SK-N-SH (cell line): ENCODE measurements at regions not wholly inside any gene's neighbourhood (a gene's known extent, or its start where the extent isn't known, plus 50 kb on each side); places are given as distances from the start of the nearest gene placed in this dataset.

Source experiments
- CHD2 ChIP-seq: fragments of 150-350 bp; IDR thresholded peaks from 2 replicates; pipeline ENCODE4 v1.6.1; 2018; ENCODE audit warnings: low read length; ENCODE audit not compliant: partially characterized antibody
- EP300 ChIP-seq, 2 experiments: IDR thresholded peaks; 2 replicates each; pipeline versions ENCODE4 v1.4.0 to v1.6.1; 2012; ENCODE audit warnings: borderline replicate concordance in 1 of 2, low read depth in 1 of 2, low read length in 1 of 2
- FOXM1 ChIP-seq: IDR thresholded peaks from 2 replicates; pipeline ENCODE4 v1.4.0; 2012; ENCODE audit warnings: low read depth, mild to moderate bottlenecking
- GATA2 ChIP-seq: sonication (generic); formaldehyde crosslinking; IDR thresholded peaks from 2 replicates; pipeline ENCODE4 v1.5.0; 2020; ENCODE audit warnings: mild to moderate bottlenecking, missing genetic modification reagents
- NRF1 ChIP-seq: IDR thresholded peaks from 2 replicates; pipeline ENCODE4 v1.6.1; 2012; ENCODE audit warnings: low read depth, mild to moderate bottlenecking, low read length
- POLR2AphosphoS5 ChIP-seq: IDR thresholded peaks from 2 replicates; pipeline ENCODE4 v1.6.1; 2012; ENCODE audit warnings: low read depth, low read length
- RFX5 ChIP-seq: IDR thresholded peaks from 2 replicates; pipeline ENCODE4 v1.6.1; 2012; ENCODE audit warnings: mild to moderate bottlenecking, improper control_type of control experiment, low read length
- SMC3 ChIP-seq: IDR thresholded peaks from 2 replicates; pipeline ENCODE4 v1.6.1; 2012; ENCODE audit warnings: low read depth, low read length, improper control_type of control experiment
- TEAD4 ChIP-seq: IDR thresholded peaks from 2 replicates; pipeline ENCODE4 v1.4.0; 2012; ENCODE audit warnings: mild to moderate bottlenecking, borderline replicate concordance; ENCODE audit not compliant: insufficient read depth
- TF ChIP-seq, protein P1 (sequence below): fragments of 200-600 bp; sonication (generic); IDR thresholded peaks from 2 replicates; pipeline ENCODE4 v1.6.1; 2017; ENCODE audit warnings: antibody characterized with exemption, mild to moderate bottlenecking, moderate library complexity

- TF ChIP-seq, protein P1, sequence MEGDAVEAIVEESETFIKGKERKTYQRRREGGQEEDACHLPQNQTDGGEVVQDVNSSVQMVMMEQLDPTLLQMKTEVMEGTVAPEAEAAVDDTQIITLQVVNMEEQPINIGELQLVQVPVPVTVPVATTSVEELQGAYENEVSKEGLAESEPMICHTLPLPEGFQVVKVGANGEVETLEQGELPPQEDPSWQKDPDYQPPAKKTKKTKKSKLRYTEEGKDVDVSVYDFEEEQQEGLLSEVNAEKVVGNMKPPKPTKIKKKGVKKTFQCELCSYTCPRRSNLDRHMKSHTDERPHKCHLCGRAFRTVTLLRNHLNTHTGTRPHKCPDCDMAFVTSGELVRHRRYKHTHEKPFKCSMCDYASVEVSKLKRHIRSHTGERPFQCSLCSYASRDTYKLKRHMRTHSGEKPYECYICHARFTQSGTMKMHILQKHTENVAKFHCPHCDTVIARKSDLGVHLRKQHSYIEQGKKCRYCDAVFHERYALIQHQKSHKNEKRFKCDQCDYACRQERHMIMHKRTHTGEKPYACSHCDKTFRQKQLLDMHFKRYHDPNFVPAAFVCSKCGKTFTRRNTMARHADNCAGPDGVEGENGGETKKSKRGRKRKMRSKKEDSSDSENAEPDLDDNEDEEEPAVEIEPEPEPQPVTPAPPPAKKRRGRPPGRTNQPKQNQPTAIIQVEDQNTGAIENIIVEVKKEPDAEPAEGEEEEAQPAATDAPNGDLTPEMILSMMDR: no peak
- TF ChIP-seq RFX5: no peak
- TF ChIP-seq POLR2AphosphoS5: no peak
- TF ChIP-seq TEAD4: no peak
- no peak for TF ChIP-seq EP300 (IDR thresholded peaks at IDR 0.05; ENCODE audit: borderline replicate concordance in 1 of 2, low read depth in 1 of 2, low read length in 1 of 2)
- TF ChIP-seq NRF1: no peak
- TF ChIP-seq CHD2: no peak
- no peak for TF ChIP-seq FOXM1
- TF ChIP-seq SMC3: no peak
- no peak for TF ChIP-seq GATA2 (CRISPR knock-in tag)
Measured at GRCh38 chr18:29096079-29096770, 919.3 kb upstream of the CDH2 start.
